Liver (tissue), 8 donors: ENCODE measurements at regions not wholly inside any gene's neighbourhood (a gene's known extent, or its start where the extent isn't known, plus 50 kb on each side); places are given as distances from the start of the nearest gene placed in this dataset.

ENCODE experiments used
- DNase-seq: peaks from one replicate; pipeline ENCODE4 v3.0.0-alpha.2; 2017; ENCODE audit warnings: low spot score
- H3K27ac ChIP-seq, 2 donors: one replicate each; pipeline ENCODE4 v1.7.0; 2013; ENCODE audit warnings: inconsistent platforms in 2 of 2, low read length in 2 of 2, control low read depth in 1 of 2, low read depth in 1 of 2, mild to moderate bottlenecking in 1 of 2
- H3K27me3 ChIP-seq, 4 donors: one replicate each; pipeline versions ENCODE4 v1.6.1 to v1.7.0; 2013; ENCODE audit warnings: low read length in 3 of 4, inconsistent platforms in 1 of 4, mild to moderate bottlenecking in 1 of 4, moderate library complexity in 1 of 4; ENCODE audit not compliant: control insufficient read depth in 4 of 4, insufficient read depth in 4 of 4
- H3K36me3 ChIP-seq, 4 donors: one replicate each; pipeline versions ENCODE4 v1.6.1 to v1.7.0; 2013; ENCODE audit warnings: low read length in 3 of 4, mild to moderate bottlenecking in 3 of 4, low read depth in 1 of 4, moderate library complexity in 1 of 4; ENCODE audit not compliant: control insufficient read depth in 4 of 4, insufficient read depth in 3 of 4
- H3K4me1 ChIP-seq, 4 donors: one replicate each; pipeline versions ENCODE4 v1.6.1 to v1.7.0; 2013; ENCODE audit warnings: low read length in 3 of 4, mild to moderate bottlenecking in 3 of 4, moderate library complexity in 1 of 4; ENCODE audit not compliant: control insufficient read depth in 4 of 4, insufficient read depth in 4 of 4
- H3K4me3 ChIP-seq, 3 donors: one replicate each; pipeline versions ENCODE4 v1.6.1 to v1.7.0; 2013; ENCODE audit warnings: low read length in 3 of 3, control low read depth in 1 of 3, low read depth in 1 of 3, mild to moderate bottlenecking in 1 of 3
- H3K9ac ChIP-seq, 2 donors: one replicate each; pipeline ENCODE4 v1.7.0; 2013; ENCODE audit warnings: low read length in 2 of 2, mild to moderate bottlenecking in 2 of 2, moderate library complexity in 2 of 2, control low read depth in 1 of 2, low read depth in 1 of 2
- H3K9me3 ChIP-seq, 4 donors: one replicate each; pipeline versions ENCODE4 v1.6.1 to v1.7.0; 2013; ENCODE audit warnings: low read length in 3 of 4; ENCODE audit not compliant: control insufficient read depth in 4 of 4
- CTCF ChIP-seq: fragments of 150-350 bp; IDR thresholded peaks from 2 replicates; pipeline ENCODE4 v1.5.1; 2017; ENCODE audit warnings: improper control_type of control experiment, low read depth, low read length; ENCODE audit not compliant: missing input control
- EGR1 ChIP-seq, 2 donors: IDR thresholded peaks; 2 replicates each; pipeline ENCODE4 v1.6.1; 2016 to 2018; ENCODE audit warnings: antibody characterized with exemption in 2 of 2, low read depth in 2 of 2
- FOXA1 ChIP-seq: IDR thresholded peaks from 2 replicates; pipeline ENCODE4 v1.6.1; 2016; ENCODE audit warnings: antibody characterized with exemption
- FOXA2 ChIP-seq: IDR thresholded peaks from 2 replicates; pipeline ENCODE4 v1.6.1; 2016; ENCODE audit warnings: antibody characterized with exemption
- GABPA ChIP-seq, 2 donors: IDR thresholded peaks in 1 of 2; conservative IDR thresholded peaks in 1 of 2; 2 replicates each; pipeline ENCODE4 v1.6.1; 2016; ENCODE audit warnings: antibody characterized with exemption in 2 of 2, mild to moderate bottlenecking in 1 of 2, moderate library complexity in 1 of 2
- HNF4A ChIP-seq, 2 donors: conservative IDR thresholded peaks; 2 replicates each; pipeline ENCODE4 v1.6.1; 2016; ENCODE audit warnings: antibody characterized with exemption in 2 of 2, mild to moderate bottlenecking in 2 of 2
- HNF4G ChIP-seq: IDR thresholded peaks from 2 replicates; pipeline ENCODE4 v1.6.1; 2016; ENCODE audit warnings: antibody characterized with exemption
- JUND ChIP-seq, 2 donors: IDR thresholded peaks; 2 replicates each; pipeline ENCODE4 v1.6.1; 2016; ENCODE audit warnings: antibody characterized with exemption in 2 of 2
- MAX ChIP-seq: IDR thresholded peaks from 2 replicates; pipeline ENCODE4 v1.6.1; 2016; ENCODE audit warnings: antibody characterized with exemption
- NR2F2 ChIP-seq: IDR thresholded peaks from 2 replicates; pipeline ENCODE4 v1.6.1; 2016; ENCODE audit warnings: antibody characterized with exemption
- RAD21 ChIP-seq, 2 donors: IDR thresholded peaks; 2 replicates each; pipeline ENCODE4 v1.6.1; 2016; ENCODE audit warnings: antibody characterized with exemption in 2 of 2, mild to moderate bottlenecking in 2 of 2
- RXRA ChIP-seq, 2 donors: IDR thresholded peaks; 2 replicates each; pipeline ENCODE4 v1.6.1; 2017 to 2018; ENCODE audit warnings: antibody characterized with exemption in 2 of 2, mild to moderate bottlenecking in 1 of 2
- SP1 ChIP-seq: IDR thresholded peaks from 2 replicates; pipeline ENCODE4 v1.6.1; 2018; ENCODE audit warnings: antibody characterized with exemption, mild to moderate bottlenecking
- TAF1 ChIP-seq: conservative IDR thresholded peaks from 2 replicates; pipeline ENCODE4 v1.6.1; 2016; ENCODE audit warnings: antibody characterized with exemption, mild to moderate bottlenecking
- YY1 ChIP-seq: IDR thresholded peaks from 2 replicates; pipeline ENCODE4 v1.6.1; 2016; ENCODE audit warnings: antibody characterized with exemption, mild to moderate bottlenecking
- ZBTB33 ChIP-seq: IDR thresholded peaks from 2 replicates; pipeline ENCODE4 v1.6.1; 2016; ENCODE audit warnings: antibody characterized with exemption
- WGBS: extraction: QIAGEN DNeasy Blood & Tissue Kit; methylation state at CpG from one replicate; pipeline ENCODE4 v1.1.7; 2013; 5-methylcytosine and 5-hydroxymethylcytosine counted together
- TF ChIP-seq, protein P1 (sequence below): IDR thresholded peaks from 2 replicates; pipeline ENCODE4 v1.6.1; 2016; ENCODE audit warnings: antibody characterized with exemption
- donor health status: healthy.
- donor health status: healthy.
- donor health status: healthy.
- donor health status: healthy.
- donor health status: healthy.

DNA sequence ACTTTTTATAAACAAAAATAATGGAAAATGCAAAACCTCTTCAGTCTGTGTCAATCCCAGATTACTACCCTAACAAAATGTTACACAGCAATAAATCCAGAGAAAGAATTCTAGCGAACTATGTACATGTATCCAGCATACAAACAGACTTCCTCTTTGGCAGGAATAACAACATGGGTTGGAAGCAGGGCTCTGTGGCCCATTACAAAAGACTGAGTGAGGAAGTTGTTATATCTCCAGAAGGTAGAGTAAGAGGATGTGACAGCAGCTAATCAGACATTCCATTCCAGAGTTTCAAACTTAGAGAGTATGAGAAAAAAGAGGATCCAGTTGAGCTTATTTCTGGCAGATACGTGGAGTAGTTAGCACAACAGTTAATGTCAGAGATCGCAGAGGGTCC is 294.0 kb upstream of the PLSCR5 start (continued):
- TF ChIP-seq SP1 (no peak), TAF1 (no peak)
- TF ChIP-seq, protein P1, sequence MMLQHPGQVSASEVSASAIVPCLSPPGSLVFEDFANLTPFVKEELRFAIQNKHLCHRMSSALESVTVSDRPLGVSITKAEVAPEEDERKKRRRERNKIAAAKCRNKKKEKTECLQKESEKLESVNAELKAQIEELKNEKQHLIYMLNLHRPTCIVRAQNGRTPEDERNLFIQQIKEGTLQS: no peak

- Histone ChIP-seq H3K4me3 (no peak overlapping the region), H3K9me3 (no peaks in the 10 kb centered on the region), H3K9ac (no peak overlapping the region), H3K27ac (no peak overlapping the region), H3K27me3 (no peaks in the 10 kb centered on the region), H3K4me1 (no peaks in the 10 kb centered on the region), H3K36me3 (no peaks in the 10 kb centered on the region)
- TF ChIP-seq GABPA (IDR thresholded peaks at IDR 0.05 in 1 of 2, conservative IDR thresholded peaks at IDR 0.05 in 1 of 2) (no peak), EGR1 (IDR thresholded peaks at IDR 0.05; ENCODE audit: low read depth in 2 of 2) (no peak), MAX (no peak)
- 64% methylated on average over 4 of the region's 4 CpGs for WGBS
- no peak for DNase-seq
Observed at GRCh38 chr3:146896711-146897110, 291.6 kb upstream of the PLSCR5 start.

DNA sequence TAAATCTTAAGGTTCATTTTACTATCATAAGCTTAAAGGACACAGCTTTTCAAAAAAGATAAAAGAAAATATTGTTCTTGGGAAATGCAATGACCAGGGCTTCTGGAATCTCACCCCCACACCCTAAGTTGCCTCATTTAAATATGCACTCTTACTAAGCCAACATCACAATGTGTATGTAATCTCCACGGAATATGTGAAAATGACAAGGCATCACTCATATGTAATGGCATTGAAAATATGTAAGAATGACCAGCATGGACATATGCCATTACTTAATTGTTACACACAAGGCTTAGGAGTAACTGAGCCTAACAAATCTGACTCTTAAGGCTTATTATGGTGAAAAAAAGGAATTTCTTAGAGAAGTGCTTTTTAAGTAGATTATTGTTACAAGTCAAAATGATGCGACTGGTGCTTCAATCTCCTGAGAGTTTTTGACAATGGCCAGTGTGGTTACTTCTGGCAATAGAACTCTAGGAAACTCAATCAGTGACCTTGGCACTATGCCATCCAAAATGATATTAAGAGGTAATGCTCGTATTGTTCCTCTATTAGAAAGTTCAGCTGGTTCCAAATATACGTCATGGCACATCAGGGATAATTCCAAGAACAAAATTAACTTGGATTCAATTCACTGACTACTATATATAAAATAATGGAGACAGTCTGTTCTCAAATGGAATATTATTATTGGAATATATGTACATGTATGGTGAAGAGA is 290.0 kb upstream of the PLSCR5 start:
- H3K27ac ChIP-seq: no peak overlapping the region
- WGBS: 67% methylated on average over 4 of the region's 4 CpGs
- no peaks in the 10 kb centered on the region for H3K36me3 ChIP-seq
- H3K9me3 ChIP-seq: no peaks in the 10 kb centered on the region
- H3K4me3 ChIP-seq: no peak overlapping the region
- H3K4me1 ChIP-seq: no peaks in the 10 kb centered on the region
- TF ChIP-seq EGR1 (IDR thresholded peaks at IDR 0.05; ENCODE audit: low read depth in 2 of 2) (no peak), FOXA2 (no peak), GABPA (IDR thresholded peaks at IDR 0.05 in 1 of 2, conservative IDR thresholded peaks at IDR 0.05 in 1 of 2) (no peak), RXRA (IDR thresholded peaks at IDR 0.05) (no peak), SP1 (no peak), YY1 (no peak), CTCF (no peak), HNF4A (conservative IDR thresholded peaks at IDR 0.05) (no peak), HNF4G (no peak), TAF1 (no peak), ZBTB33 (no peak), RAD21 (IDR thresholded peaks at IDR 0.05) (no peak), JUND (IDR thresholded peaks at IDR 0.05) (no peak), FOXA1 (no peak), MAX (no peak), NR2F2 (no peak)
- TF ChIP-seq, protein P1: no peak
- no peaks in the 10 kb centered on the region for H3K27me3 ChIP-seq
- no peak for DNase-seq
- no peak overlapping the region for H3K9ac ChIP-seq
